Esophagus muscularis mucosa (tissue), 4 donors: ENCODE measurements at regions not wholly inside any gene's neighbourhood (a gene's known extent, or its start where the extent isn't known, plus 50 kb on each side); places are given as distances from the start of the nearest gene placed in this dataset.

Experiments used
- DNase-seq: peaks from one replicate; pipeline ENCODE4 v3.0.0-alpha.2; 2017; ENCODE audit errors: extremely low spot score
- H3K27ac ChIP-seq, 4 donors: fragments of 200-600 bp; sonication (generic); replicated peaks in 1 of 4; 1 replicate in 3 of 4; 2 replicates in 1 of 4; pipeline ENCODE4 v1.5.1; 2016 to 2019; ENCODE audit warnings: mild to moderate bottlenecking in 1 of 4
- H3K27me3 ChIP-seq, 4 donors: fragments of 200-600 bp; sonication (generic); one replicate each; pipeline versions ENCODE4 v1.5.1 to v1.6.0; 2016 to 2019
- H3K36me3 ChIP-seq, 4 donors: fragments of 200-600 bp; sonication (generic); one replicate each; pipeline ENCODE4 v1.5.1; 2016 to 2019
- H3K4me1 ChIP-seq, 4 donors: fragments of 200-600 bp; sonication (generic); one replicate each; pipeline ENCODE4 v1.5.1; 2016 to 2019
- H3K4me3 ChIP-seq, 4 donors: fragments of 200-600 bp; sonication (generic); 1 replicate in 2 of 4; 2 replicates in 2 of 4; pipeline ENCODE4 v1.5.1; 2016 to 2019; ENCODE audit warnings: mild to moderate bottlenecking in 4 of 4, moderate library complexity in 1 of 4
- H3K9me3 ChIP-seq, 4 donors: fragments of 200-600 bp; sonication (generic); 1 replicate in 3 of 4; 2 replicates in 1 of 4; pipeline ENCODE4 v1.5.1; 2016 to 2019
- CTCF ChIP-seq, 3 experiments: fragments of 200-600 bp in 2 of 3; fragments of 450-650 bp in 1 of 3; sonication (generic) in 2 of 3; IDR thresholded peaks; one replicate each; pipeline ENCODE4 v1.5.1; 2017 to 2019; ENCODE audit warnings: antibody characterized with exemption in 3 of 3, mild to moderate bottlenecking in 2 of 3, moderate library complexity in 1 of 3
- EP300 ChIP-seq: sonication (generic); formaldehyde crosslinking; IDR thresholded peaks from one replicate; pipeline ENCODE4 v1.6.1; 2017; ENCODE audit warnings: antibody characterized with exemption
- POLR2A ChIP-seq: fragments of 450-650 bp; IDR thresholded peaks from one replicate; pipeline ENCODE4 v1.6.1; 2017; ENCODE audit warnings: antibody characterized with exemption, moderate library complexity, mild to moderate bottlenecking, low read depth
- POLR2AphosphoS5 ChIP-seq, 2 donors: sonication (generic); formaldehyde crosslinking; IDR thresholded peaks; one replicate each; pipeline ENCODE4 v1.6.1; 2017; ENCODE audit warnings: antibody characterized with exemption in 2 of 2
- WGBS: methylation state at CpG from one replicate; pipeline ENCODE4 v1.1.5; 2018; 5-methylcytosine and 5-hydroxymethylcytosine counted together
- intact Hi-C: fragments of 100-400 bp; cut with DNase I; formaldehyde crosslinking; loops from one replicate; pipeline ENCODE4 v1.15.1; 2023

- Histone ChIP-seq H3K4me1 (no peaks in the 10 kb centered on the region), H3K36me3 (no peaks in the 10 kb centered on the region), H3K27me3 (no peaks in the 10 kb centered on the region), H3K27ac (no peak overlapping the region), H3K9me3 (no peaks in the 10 kb centered on the region), H3K4me3 (no peak overlapping the region)
- WGBS, result 68% methylated on average over 1 of the region's 1 CpG
- DNase-seq, result no peak
- intact Hi-C loops, result no loop called here
- TF ChIP-seq CTCF (IDR thresholded peaks at IDR 0.05) (no peak), POLR2AphosphoS5 (IDR thresholded peaks at IDR 0.05) (no peak), POLR2A (no peak), EP300 (no peak)
Measured at GRCh38 chr5:10009802-10010201, 239.9 kb downstream of the ATPSCKMT start.

DNA sequence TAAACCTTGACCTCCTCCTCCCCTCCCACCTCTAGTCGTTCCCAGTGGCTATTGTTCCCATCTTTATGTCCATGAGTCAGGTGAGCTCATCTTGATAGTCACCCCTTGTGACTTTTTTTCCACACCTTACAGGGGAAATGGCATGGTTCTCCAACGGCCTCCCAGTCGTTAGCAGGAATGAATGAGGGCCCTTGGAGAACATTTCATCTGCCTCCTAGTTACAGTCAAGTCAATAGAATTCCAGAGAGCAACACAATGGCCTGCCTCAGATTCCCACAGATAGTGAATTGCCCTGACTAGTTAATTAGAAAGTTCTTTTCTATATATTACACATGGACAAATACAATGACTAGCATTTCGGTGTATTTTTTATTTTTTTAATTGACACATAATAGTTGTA lies 262.6 kb downstream of the ATPSCKMT start:
- Histone ChIP-seq H3K4me1 (no peaks in the 10 kb centered on the region), H3K4me3 (no peak overlapping the region), H3K36me3 (no peaks in the 10 kb centered on the region), H3K9me3 (no peaks in the 10 kb centered on the region), H3K27ac (no peak overlapping the region), H3K27me3 (no peaks in the 10 kb centered on the region)
- WGBS, result 83% methylated on average over 4 of the region's 4 CpGs
- intact Hi-C loops, result no loop called here
- DNase-seq, result no peak
- TF ChIP-seq POLR2AphosphoS5 (IDR thresholded peaks at IDR 0.05), result no peak
- no peak for TF ChIP-seq POLR2A
- TF ChIP-seq CTCF (IDR thresholded peaks at IDR 0.05), result no peak
- TF ChIP-seq EP300, result no peak

- H3K27ac ChIP-seq, result no peak overlapping the region
- intact Hi-C loops, result no loop called here
- H3K9me3 ChIP-seq, result no peaks in the 10 kb centered on the region
- no peak for TF ChIP-seq POLR2AphosphoS5 (IDR thresholded peaks at IDR 0.05)
- TF ChIP-seq EP300, result no peak
- TF ChIP-seq CTCF (IDR thresholded peaks at IDR 0.05), result no peak
- no peak for TF ChIP-seq POLR2A
- no peaks in the 10 kb centered on the region for H3K27me3 ChIP-seq
- WGBS, result 46% methylated on average over 2 of the region's 2 CpGs
- no peak overlapping the region for H3K4me3 ChIP-seq
- no peaks in the 10 kb centered on the region for H3K36me3 ChIP-seq
- no peaks in the 10 kb centered on the region for H3K4me1 ChIP-seq
- no peak for DNase-seq
Measured at GRCh38 chr5:9977070-9977469, 272.6 kb downstream of the ATPSCKMT start.

DNA sequence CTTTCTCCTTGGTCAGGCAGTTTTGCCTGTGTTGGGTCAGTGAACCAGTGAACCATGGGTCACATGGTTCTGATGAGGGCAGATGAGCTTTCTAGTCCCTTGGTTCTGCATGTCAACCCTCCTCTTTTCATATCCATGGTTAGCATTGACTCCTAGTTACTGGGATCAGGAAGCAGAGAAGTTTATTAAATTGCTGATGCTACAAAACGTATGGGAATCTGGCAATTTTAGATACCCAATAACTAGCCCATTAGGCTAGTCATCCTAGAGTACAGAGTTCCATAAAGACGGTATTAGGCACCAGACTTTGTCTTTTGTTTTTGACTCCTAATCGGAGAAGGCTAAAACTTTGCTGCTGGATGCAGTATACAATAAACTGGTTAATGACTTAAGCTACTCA lies 273.1 kb downstream of the ATPSCKMT start:
- H3K27ac ChIP-seq, result no peak overlapping the region
- intact Hi-C loops, result no loop called here
- H3K9me3 ChIP-seq, result no peaks in the 10 kb centered on the region
- WGBS, result 83% methylated on average over 3 of the region's 3 CpGs
- no peaks in the 10 kb centered on the region for H3K27me3 ChIP-seq
- no peaks in the 10 kb centered on the region for H3K36me3 ChIP-seq
- no peak overlapping the region for H3K4me3 ChIP-seq
- no peaks in the 10 kb centered on the region for H3K4me1 ChIP-seq
- DNase-seq, result no peak
- TF ChIP-seq CTCF (IDR thresholded peaks at IDR 0.05), result no peak
- TF ChIP-seq POLR2AphosphoS5 (IDR thresholded peaks at IDR 0.05), result no peak
- TF ChIP-seq EP300, result no peak
- no peak for TF ChIP-seq POLR2A

- Histone ChIP-seq H3K27ac (no peak overlapping the region), H3K27me3 (no peaks in the 10 kb centered on the region), H3K4me1 (no peaks in the 10 kb centered on the region), H3K36me3 (no peaks in the 10 kb centered on the region), H3K9me3 (peaks cover 0 to 12% (median 4%) of the 10 kb centered on the region in 4 donors), H3K4me3 (no peak overlapping the region)
- TF ChIP-seq EP300, result no peak
- TF ChIP-seq POLR2AphosphoS5 (IDR thresholded peaks at IDR 0.05), result no peak
- TF ChIP-seq CTCF (IDR thresholded peaks at IDR 0.05), result no peak
- no peak for TF ChIP-seq POLR2A
- no peak for DNase-seq
- WGBS, result 85% methylated on average over 3 of the region's 3 CpGs
- intact Hi-C loops, result no loop called here
Measured at GRCh38 chr5:9972059-9972458, 277.6 kb downstream of the ATPSCKMT start.
